ENCODE measurements at regions not wholly inside any gene's neighbourhood (a gene's known extent, or its start where the extent isn't known, plus 50 kb on each side); places are given as distances from the start of the nearest gene placed in this dataset.

DNA sequence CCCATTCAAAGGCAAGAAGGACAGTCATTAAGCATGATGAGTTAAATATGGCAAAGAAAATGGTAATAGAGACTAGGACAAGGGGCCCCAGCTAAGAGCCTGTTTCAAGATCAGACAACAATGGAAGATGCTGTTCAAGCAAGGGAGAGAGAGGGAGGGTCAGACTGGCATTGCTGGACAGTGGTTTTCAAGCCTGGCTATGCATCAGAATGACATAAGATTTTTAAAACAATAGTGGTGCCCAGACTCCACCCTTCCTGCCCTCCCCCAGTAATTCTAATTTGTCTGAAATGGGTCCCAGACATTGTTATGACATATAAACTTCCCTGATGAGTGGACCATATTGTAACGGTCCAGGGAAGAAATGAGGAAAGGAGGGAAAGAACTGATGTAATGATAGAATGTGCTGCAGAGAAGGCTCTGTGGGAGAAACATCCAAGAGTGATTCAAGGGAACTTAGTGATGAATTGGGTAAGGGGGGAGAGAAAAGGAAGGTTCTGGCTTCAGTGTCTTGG lies 112.9 kb upstream of the TRIB2 start:
- H3K4me3 ChIP-seq (ENCODE audit: low read depth, low read length), result no peak overlapping the region
- no peak for DNase-seq (ENCODE audit: low read depth)
- TF ChIP-seq, protein P1, sequence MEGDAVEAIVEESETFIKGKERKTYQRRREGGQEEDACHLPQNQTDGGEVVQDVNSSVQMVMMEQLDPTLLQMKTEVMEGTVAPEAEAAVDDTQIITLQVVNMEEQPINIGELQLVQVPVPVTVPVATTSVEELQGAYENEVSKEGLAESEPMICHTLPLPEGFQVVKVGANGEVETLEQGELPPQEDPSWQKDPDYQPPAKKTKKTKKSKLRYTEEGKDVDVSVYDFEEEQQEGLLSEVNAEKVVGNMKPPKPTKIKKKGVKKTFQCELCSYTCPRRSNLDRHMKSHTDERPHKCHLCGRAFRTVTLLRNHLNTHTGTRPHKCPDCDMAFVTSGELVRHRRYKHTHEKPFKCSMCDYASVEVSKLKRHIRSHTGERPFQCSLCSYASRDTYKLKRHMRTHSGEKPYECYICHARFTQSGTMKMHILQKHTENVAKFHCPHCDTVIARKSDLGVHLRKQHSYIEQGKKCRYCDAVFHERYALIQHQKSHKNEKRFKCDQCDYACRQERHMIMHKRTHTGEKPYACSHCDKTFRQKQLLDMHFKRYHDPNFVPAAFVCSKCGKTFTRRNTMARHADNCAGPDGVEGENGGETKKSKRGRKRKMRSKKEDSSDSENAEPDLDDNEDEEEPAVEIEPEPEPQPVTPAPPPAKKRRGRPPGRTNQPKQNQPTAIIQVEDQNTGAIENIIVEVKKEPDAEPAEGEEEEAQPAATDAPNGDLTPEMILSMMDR (conservative IDR thresholded peaks at IDR 0.05; ENCODE audit: low read depth, low read length), result no peak

DNA sequence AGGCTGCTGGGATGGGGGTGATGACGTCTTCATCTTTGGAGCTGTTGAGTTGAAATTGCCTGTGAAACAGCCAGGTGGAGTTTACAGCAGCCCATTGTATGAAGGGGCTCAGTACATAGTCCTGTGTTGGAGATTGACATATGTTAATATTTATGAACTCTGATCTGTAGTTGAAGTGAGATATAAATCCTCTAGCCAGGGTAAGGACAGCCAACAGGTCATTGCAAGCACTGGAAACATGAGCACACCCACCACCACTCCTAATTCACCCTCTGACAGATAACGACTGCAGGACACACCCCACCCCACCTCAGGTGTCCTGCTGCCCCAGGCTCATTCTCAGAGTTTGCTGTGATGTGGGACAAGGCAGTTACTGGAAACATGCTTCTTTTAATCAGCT lies 112.4 kb upstream of the TRIB2 start:
- no peak for DNase-seq (ENCODE audit: low read depth)
- H3K4me3 ChIP-seq (ENCODE audit: low read depth, low read length), result no peak overlapping the region
- TF ChIP-seq, protein P1 (conservative IDR thresholded peaks at IDR 0.05; ENCODE audit: low read depth, low read length), result no peak

DNA sequence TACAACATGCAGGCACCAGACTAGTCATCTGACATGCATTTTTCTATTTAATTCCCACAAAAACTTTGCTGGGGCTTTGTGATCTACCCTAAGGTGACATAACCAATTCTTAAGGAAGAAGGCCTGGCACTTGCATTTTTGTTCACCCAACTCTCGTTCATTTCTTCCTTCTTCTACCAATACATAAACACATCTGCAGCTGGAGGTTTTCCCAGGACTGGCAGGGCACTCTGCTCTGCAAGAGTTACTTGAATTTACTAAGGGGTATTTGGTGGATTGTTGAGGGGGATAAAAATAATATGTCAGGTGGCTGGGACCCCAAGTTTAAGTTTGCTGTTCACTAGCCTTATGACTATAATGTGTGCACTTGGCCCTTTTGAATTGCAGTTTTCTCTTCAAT lies 111.4 kb upstream of the TRIB2 start:
- no peak for DNase-seq (ENCODE audit: low read depth)
- no peak overlapping the region for H3K4me3 ChIP-seq (ENCODE audit: low read depth, low read length)
- TF ChIP-seq, protein P1 (conservative IDR thresholded peaks at IDR 0.05; ENCODE audit: low read depth, low read length), result no peak

DNA sequence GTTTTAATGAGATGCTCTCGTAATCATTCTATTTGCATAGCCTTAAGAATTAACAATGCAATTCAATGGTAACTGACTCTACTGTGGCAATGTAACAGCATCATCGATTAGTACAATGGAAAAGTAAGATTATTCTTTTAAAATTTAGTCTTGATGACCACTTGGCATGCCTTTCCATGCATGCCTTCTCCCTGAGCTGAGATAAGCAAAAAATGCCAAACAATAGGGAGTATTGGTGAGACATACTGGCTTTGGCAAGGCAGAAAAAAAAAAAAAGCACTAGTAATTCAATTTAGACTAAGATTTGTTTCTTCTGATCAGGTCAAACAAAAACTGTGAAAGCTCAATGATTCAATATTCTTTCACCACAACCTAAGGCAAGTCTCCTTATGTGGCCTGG lies 110.8 kb upstream of the TRIB2 start:
- H3K4me3 ChIP-seq (ENCODE audit: low read depth, low read length), result no peak overlapping the region
- peak; percentile 27 for DNase-seq (ENCODE audit: low read depth)
- TF ChIP-seq, protein P1 (conservative IDR thresholded peaks at IDR 0.05; ENCODE audit: low read depth, low read length), result no peak

DNA sequence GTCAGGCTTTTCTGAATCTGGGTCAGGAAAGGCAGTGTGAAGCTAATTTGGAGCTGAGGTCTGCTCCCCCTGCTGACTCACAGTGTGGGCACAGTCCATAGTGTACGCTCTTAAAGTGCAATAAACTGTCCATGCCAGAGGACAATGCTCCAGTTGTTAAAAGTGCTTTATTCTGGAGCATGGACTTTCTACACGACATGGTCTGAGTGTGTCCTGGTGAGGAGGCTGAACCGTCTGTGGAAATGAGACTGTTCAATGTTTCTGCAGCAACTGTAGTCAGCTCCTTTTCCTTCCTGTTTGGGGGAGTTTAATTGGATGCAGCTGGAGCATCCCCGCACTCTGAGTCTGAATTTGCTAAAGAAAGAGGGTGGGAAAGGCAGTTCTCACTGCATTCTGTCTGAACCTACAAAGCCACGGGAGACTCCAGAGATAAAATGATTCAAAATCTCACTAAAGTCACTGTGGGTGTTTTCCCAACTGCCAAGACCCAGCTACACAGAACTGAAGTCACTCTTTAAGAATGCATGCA lies 110.2 kb upstream of the TRIB2 start:
- no peak overlapping the region for H3K4me3 ChIP-seq (ENCODE audit: low read depth, low read length)
- DNase-seq (ENCODE audit: low read depth), result peak; percentile 51
- TF ChIP-seq, protein P1 (conservative IDR thresholded peaks at IDR 0.05; ENCODE audit: low read depth, low read length), result peak; percentile 56

DNA sequence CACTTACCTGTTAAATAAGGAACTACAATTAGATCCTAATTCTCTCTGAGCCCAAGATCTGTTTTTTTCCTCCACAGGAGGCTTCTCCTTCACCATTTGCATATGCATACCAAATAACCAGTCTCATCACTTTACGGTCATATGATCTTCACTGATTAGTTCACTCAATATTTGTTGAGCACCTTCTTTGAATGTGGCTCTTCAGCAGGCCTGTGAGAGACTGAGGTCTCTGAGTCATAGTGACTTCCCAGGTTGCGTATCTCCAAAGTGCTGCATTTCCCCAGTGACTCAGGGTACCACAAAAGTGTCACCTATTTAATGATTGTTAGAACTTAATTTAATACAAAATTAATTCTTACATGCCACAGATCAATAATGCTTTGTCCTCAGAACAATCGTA lies 108.8 kb upstream of the TRIB2 start:
- no peak for DNase-seq (ENCODE audit: low read depth)
- TF ChIP-seq, protein P1 (conservative IDR thresholded peaks at IDR 0.05; ENCODE audit: low read depth, low read length), result no peak
- H3K4me3 ChIP-seq (ENCODE audit: low read depth, low read length), result no peak overlapping the region

DNA sequence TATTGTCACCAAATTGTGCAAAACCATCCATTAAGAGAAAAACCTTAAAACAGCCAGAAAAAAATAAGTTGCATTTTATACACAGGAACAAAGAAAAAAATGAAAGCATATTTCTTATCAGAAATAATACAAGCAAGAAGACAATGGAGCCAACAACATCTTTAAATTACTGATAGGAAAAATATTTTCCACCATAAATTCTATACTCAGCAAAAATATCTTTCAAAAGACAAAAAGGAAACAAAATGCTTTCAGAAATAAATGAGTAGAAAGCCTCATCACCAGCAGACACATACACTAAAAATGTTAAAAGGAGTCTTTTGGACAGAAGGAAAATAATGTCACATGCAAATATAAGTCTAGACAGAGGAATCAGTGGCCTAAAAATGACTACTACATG lies 106.4 kb upstream of the TRIB2 start:
- no peak overlapping the region for H3K4me3 ChIP-seq (ENCODE audit: low read depth, low read length)
- TF ChIP-seq, protein P1 (conservative IDR thresholded peaks at IDR 0.05; ENCODE audit: low read depth, low read length), result no peak
- no peak for DNase-seq (ENCODE audit: low read depth)

All from choroid plexus epithelial cell (primary cell).